NB4 (cell line): ENCODE measurements at regions not wholly inside any gene's neighbourhood (a gene's known extent, or its start where the extent isn't known, plus 50 kb on each side); places are given as distances from the start of the nearest gene placed in this dataset.

Experiments used
- CTCF ChIP-seq: IDR thresholded peaks from one replicate; pipeline ENCODE4 v1.5.1; 2012; ENCODE audit warnings: low read depth, low read length
- MYC ChIP-seq: IDR thresholded peaks from 2 replicates; pipeline ENCODE4 v1.6.1; 2011; ENCODE audit warnings: low read depth, low read length
- POLR2A ChIP-seq: IDR thresholded peaks from 2 replicates; pipeline ENCODE4 v1.6.1; 2011; ENCODE audit warnings: mild to moderate bottlenecking; ENCODE audit not compliant: insufficient read length; ENCODE audit errors: extremely low read depth

GRCh38 chr4:38590046-38590445, 74.0 kb upstream of the KLF3 start:
- TF ChIP-seq CTCF (no peak), MYC (no peak), POLR2A (no peak)
